Ovary (tissue), 3 donors: ENCODE measurements at regions not wholly inside any gene's neighbourhood (a gene's known extent, or its start where the extent isn't known, plus 50 kb on each side); places are given as distances from the start of the nearest gene placed in this dataset.

Experiments used
- CTCF ChIP-seq, 3 donors: fragments of 450-650 bp in 2 of 3; fragments of 200-600 bp in 1 of 3; IDR thresholded peaks; one replicate each; pipeline versions ENCODE4 v1.5.1 to v1.8.0; 2016 to 2022; ENCODE audit warnings: antibody characterized with exemption in 3 of 3, mild to moderate bottlenecking in 1 of 3
- EP300 ChIP-seq: sonication (generic); formaldehyde crosslinking; IDR thresholded peaks from one replicate; pipeline ENCODE4 v1.6.1; 2017; ENCODE audit warnings: antibody characterized with exemption
- POLR2A ChIP-seq: fragments of 450-650 bp; IDR thresholded peaks from one replicate; pipeline ENCODE4 v1.6.1; 2017; ENCODE audit warnings: antibody characterized with exemption, mild to moderate bottlenecking, moderate library complexity
- donor health status: DM: no; HTN: no; CAD: no.

- TF ChIP-seq CTCF (IDR thresholded peaks at IDR 0.05) (no peak), POLR2A (no peak), EP300 (no peak)
Observed at GRCh38 chr14:76941544-76941943, 87.0 kb downstream of the IRF2BPL start.
